H1 (cell line): ENCODE measurements at regions not wholly inside any gene's neighbourhood (a gene's known extent, or its start where the extent isn't known, plus 50 kb on each side); places are given as distances from the start of the nearest gene placed in this dataset.

Experiments
- CTCF ChIA-PET: fragments of 300-600 bp; sonication (Branson Sonifier 250); formaldehyde crosslinking; loops from one replicate; lab custom pipeline; 2021; ENCODE audit not compliant: partially characterized antibody; lab: Charles Lee
- POLR2A ChIA-PET: fragments of 300-600 bp; sonication (Branson Sonifier 250); formaldehyde crosslinking; loops from one replicate; lab custom pipeline; 2021; ENCODE audit warnings: inconsistent platforms; ENCODE audit not compliant: partially characterized antibody; lab: Charles Lee
- DNase-seq, 2 experiments: peaks; one replicate each; pipeline versions ENCODE4 v3.0.0 to v3.0.0-alpha.2; 2010 to 2022; ENCODE audit warnings: low spot score in 2 of 2, low read depth in 1 of 2, mixed read lengths in 1 of 2
- FAIRE-seq: peaks from 2 replicates; lab custom pipeline; 2011; peaks lifted over from hg19 to GRCh38; lab: Jason Lieb, UNC
- H2AFZ ChIP-seq: 2 replicates; pipeline ENCODE4 v1.8.1; 2012; ENCODE audit warnings: low read length, inconsistent platforms
- H2AK5ac ChIP-seq: 2 replicates; pipeline ENCODE4 v1.6.1; 2013; ENCODE audit warnings: low read depth, low read length
- H2BK120ac ChIP-seq: replicated peaks from 2 replicates; pipeline ENCODE3; 2013; ENCODE audit warnings: low read depth, low read length, inconsistent platforms
- H2BK12ac ChIP-seq: 2 replicates; pipeline ENCODE4 v1.6.1; 2013; ENCODE audit warnings: low read depth, low read length
- H2BK15ac ChIP-seq: 2 replicates; pipeline ENCODE4 v1.6.1; 2013; ENCODE audit warnings: low read length
- H2BK20ac ChIP-seq: 2 replicates; pipeline ENCODE4 v1.6.1; 2013; ENCODE audit warnings: low read length
- H2BK5ac ChIP-seq: 2 replicates; pipeline ENCODE4 v1.6.1; 2013; ENCODE audit warnings: low read depth, low read length
- H3K14ac ChIP-seq: 2 replicates; pipeline ENCODE4 v1.6.1; 2013; ENCODE audit warnings: inconsistent platforms; ENCODE audit not compliant: insufficient read length
- H3K18ac ChIP-seq: 2 replicates; pipeline ENCODE4 v1.6.1; 2013; ENCODE audit warnings: low read length; ENCODE audit errors: extremely low read depth
- H3K23ac ChIP-seq: 2 replicates; pipeline ENCODE4 v1.6.1; 2013; ENCODE audit warnings: inconsistent platforms; ENCODE audit not compliant: insufficient read length
- H3K23me2 ChIP-seq: 2 replicates; pipeline ENCODE4 v1.6.1; 2013; ENCODE audit warnings: low read depth, low read length
- H3K27ac ChIP-seq: 2 replicates; pipeline ENCODE4 v1.6.1; 2011; ENCODE audit warnings: low read depth, low read length, inconsistent platforms
- H3K27me3 ChIP-seq, 4 experiments: replicated peaks in 1 of 4; 1 replicate in 1 of 4; 2 replicates in 3 of 4; pipeline versions ENCODE4 v1.6.1 to v1.8.1; 2011 to 2013; ENCODE audit warnings: low read length in 3 of 4, mild to moderate bottlenecking in 3 of 4, inconsistent platforms in 2 of 4, mixed read lengths in 2 of 4, moderate library complexity in 1 of 4; ENCODE audit not compliant: control insufficient read depth in 3 of 4, insufficient read depth in 3 of 4; ENCODE audit errors: extremely low read depth in 1 of 4
- H3K36me3 ChIP-seq, 4 experiments: 2 replicates each; pipeline versions ENCODE4 v1.6.1 to v1.8.1; 2011 to 2013; ENCODE audit warnings: mild to moderate bottlenecking in 4 of 4, low read length in 3 of 4, moderate library complexity in 2 of 4, control low read depth in 1 of 4, inconsistent platforms in 1 of 4; ENCODE audit not compliant: insufficient read depth in 4 of 4, control insufficient read depth in 2 of 4
- H3K4ac ChIP-seq: replicated peaks from 2 replicates; pipeline ENCODE3; 2013; ENCODE audit warnings: low read length, low read depth, mixed read lengths, inconsistent platforms; ENCODE audit not compliant: insufficient read length
- H3K4me1 ChIP-seq, 4 experiments: replicated peaks in 1 of 4; 1 replicate in 1 of 4; 2 replicates in 3 of 4; pipeline versions ENCODE4 v1.6.1 to v1.8.1; 2011 to 2013; ENCODE audit warnings: low read length in 3 of 4, inconsistent platforms in 2 of 4, mixed read lengths in 1 of 4; ENCODE audit not compliant: insufficient read depth in 4 of 4, control insufficient read depth in 3 of 4
- H3K4me2 ChIP-seq, 2 experiments: 2 replicates each; pipeline versions ENCODE4 v1.6.1 to v1.8.1; 2011 to 2013; ENCODE audit warnings: low read depth in 2 of 2, low read length in 2 of 2, control low read depth in 1 of 2, inconsistent platforms in 1 of 2, mild to moderate bottlenecking in 1 of 2; ENCODE audit not compliant: insufficient read depth in 1 of 2
- H3K4me3 ChIP-seq, 4 experiments: fragments of 200-600, 300-600 bp in 1 of 4; sonication (generic), shearing (Covaris generic), sonication (Bioruptor Twin) in 1 of 4; 2 replicates each; pipeline versions ENCODE4 v1.5.1 to v1.8.1; 2011 to 2016; ENCODE audit warnings: low read length in 4 of 4, low read depth in 3 of 4, control low read depth in 2 of 4, inconsistent platforms in 2 of 4, mild to moderate bottlenecking in 2 of 4, mixed read lengths in 1 of 4, moderate library complexity in 1 of 4; ENCODE audit not compliant: insufficient read depth in 2 of 4; ENCODE audit errors: extremely low read depth in 1 of 4
- H3K56ac ChIP-seq: replicated peaks from 2 replicates; pipeline ENCODE3; 2013; ENCODE audit warnings: low read depth, mild to moderate bottlenecking, mixed read lengths, low read length, inconsistent platforms; ENCODE audit not compliant: insufficient read length
- H3K79me1 ChIP-seq: 2 replicates; pipeline ENCODE4 v1.6.1; 2013; ENCODE audit warnings: low read depth, low read length, control low read depth
- H3K79me2 ChIP-seq, 2 experiments: 2 replicates each; pipeline versions ENCODE4 v1.6.1 to v1.8.1; 2012 to 2013; ENCODE audit warnings: low read length in 2 of 2, mild to moderate bottlenecking in 2 of 2, inconsistent platforms in 1 of 2; ENCODE audit not compliant: insufficient read depth in 2 of 2, control insufficient read depth in 1 of 2
- H3K9ac ChIP-seq, 4 experiments: replicated peaks in 1 of 4; 1 replicate in 1 of 4; 2 replicates in 3 of 4; pipeline versions ENCODE4 v1.6.1 to v1.8.1; 2011 to 2013; ENCODE audit warnings: low read depth in 3 of 4, low read length in 3 of 4, control low read depth in 2 of 4, mild to moderate bottlenecking in 2 of 4, moderate library complexity in 2 of 4, inconsistent platforms in 1 of 4; ENCODE audit errors: extremely low read depth in 1 of 4
- H3K9me3 ChIP-seq, 2 experiments: 2 replicates each; pipeline versions ENCODE4 v1.6.1 to v1.8.1; 2012 to 2013; ENCODE audit warnings: mild to moderate bottlenecking in 2 of 2, moderate library complexity in 2 of 2, control low read depth in 1 of 2, inconsistent platforms in 1 of 2, low read depth in 1 of 2, low read length in 1 of 2, mixed read lengths in 1 of 2; ENCODE audit not compliant: insufficient read depth in 2 of 2
- H4K20me1 ChIP-seq, 2 experiments: replicated peaks in 1 of 2; 2 replicates each; pipeline versions ENCODE3 to v1.8.1; 2011 to 2013; ENCODE audit warnings: inconsistent platforms in 2 of 2, low read length in 2 of 2, mild to moderate bottlenecking in 1 of 2; ENCODE audit not compliant: insufficient read depth in 2 of 2, control insufficient read depth in 1 of 2
- H4K5ac ChIP-seq: 2 replicates; pipeline ENCODE4 v1.6.1; 2013; ENCODE audit warnings: low read length, low read depth, mixed read lengths, inconsistent platforms; ENCODE audit not compliant: insufficient read length
- H4K8ac ChIP-seq: 2 replicates; pipeline ENCODE4 v1.8.0; 2013; ENCODE audit warnings: mild to moderate bottlenecking, moderate library complexity, low read length, inconsistent platforms; ENCODE audit not compliant: insufficient read depth; ENCODE audit errors: extremely low read depth
- H4K91ac ChIP-seq: replicated peaks from 2 replicates; pipeline ENCODE3; 2013; ENCODE audit warnings: low read length, mixed read lengths, inconsistent platforms; ENCODE audit not compliant: insufficient read length
- BACH1 ChIP-seq: IDR thresholded peaks from 2 replicates; pipeline ENCODE4 v1.6.1; 2012; ENCODE audit warnings: low read length, improper control_type of control experiment
- BCL11A ChIP-seq, 2 experiments: IDR thresholded peaks; one replicate each; pipeline ENCODE4 v1.6.1; 2011; ENCODE audit warnings: low read depth in 2 of 2, low read length in 2 of 2, mild to moderate bottlenecking in 2 of 2
- BRCA1 ChIP-seq: IDR thresholded peaks from 2 replicates; pipeline ENCODE4 v1.6.1; 2012; ENCODE audit warnings: low read depth, low read length, improper control_type of control experiment
- CBX5 ChIP-seq: fragments of 300-800, 300-1000 bp; sonication (generic); IDR thresholded peaks from 2 replicates; pipeline ENCODE4 v1.7.1; 2016; ENCODE audit warnings: antibody characterized with exemption, low read length, low read depth
- EGR1 ChIP-seq: IDR thresholded peaks from 2 replicates; pipeline ENCODE4 v1.6.1; 2011; ENCODE audit warnings: low read depth, low read length, borderline replicate concordance
- GABPA ChIP-seq: IDR thresholded peaks from 2 replicates; pipeline ENCODE4 v1.6.1; 2011; ENCODE audit warnings: mild to moderate bottlenecking, low read length, moderate library complexity, borderline replicate concordance; ENCODE audit not compliant: insufficient read depth
- HDAC2 ChIP-seq, 2 experiments: fragments of 300-600 bp in 1 of 2; sonication (generic) in 1 of 2; IDR thresholded peaks; 2 replicates each; pipeline ENCODE4 v1.6.1; 2011 to 2012; ENCODE audit warnings: low read depth in 2 of 2, low read length in 2 of 2, mild to moderate bottlenecking in 2 of 2, moderate library complexity in 2 of 2, borderline replicate concordance in 1 of 2, inconsistent platforms in 1 of 2
- KDM1A ChIP-seq: fragments of 200-600, 300-600 bp; sonication (generic); IDR thresholded peaks from 2 replicates; pipeline ENCODE4 v1.7.1; 2016; ENCODE audit warnings: mild to moderate bottlenecking, low read length, borderline replicate concordance
- KDM4A ChIP-seq: IDR thresholded peaks from one replicate; pipeline ENCODE4 v1.7.1; 2012; ENCODE audit warnings: low read depth, mild to moderate bottlenecking, moderate library complexity, low read length, inconsistent platforms; ENCODE audit not compliant: severe bottlenecking
- PHF8 ChIP-seq: fragments of 200-600 bp; sonication (generic); conservative IDR thresholded peaks from 2 replicates; pipeline ENCODE4 v1.7.1; 2012; ENCODE audit warnings: low read depth, mild to moderate bottlenecking, inconsistent platforms, low read length, moderate library complexity
- POLR2AphosphoS5 ChIP-seq: IDR thresholded peaks from 2 replicates; pipeline ENCODE4 v1.6.1; 2011; ENCODE audit warnings: low read depth, low read length
- RNF2 ChIP-seq: fragments of 200-900, 300-1000 bp; sonication (generic); IDR thresholded peaks from 2 replicates; pipeline ENCODE4 v1.7.1; 2016; ENCODE audit warnings: borderline replicate concordance, low read depth, mild to moderate bottlenecking, antibody characterized with exemption, low read length; ENCODE audit not compliant: poor library complexity, severe bottlenecking; ENCODE audit errors: missing control alignments
- SP4 ChIP-seq: IDR thresholded peaks from 2 replicates; pipeline ENCODE4 v1.6.1; 2012; ENCODE audit warnings: low read length, inconsistent platforms
- TEAD4 ChIP-seq: IDR thresholded peaks from 2 replicates; pipeline ENCODE4 v1.6.1; 2012; ENCODE audit warnings: low read depth, low read length, inconsistent platforms, mixed read lengths
- YY1 ChIP-seq: IDR thresholded peaks from 2 replicates; pipeline ENCODE4 v1.6.1; 2011; ENCODE audit warnings: low read depth, mild to moderate bottlenecking, low read length
- WGBS, 2 experiments: shearing (Covaris generic) in 1 of 2; methylation state at CpG; one replicate each; pipeline versions ENCODE4 v1.1.6 to v1.1.7; 2013 to 2015; ENCODE audit warnings: low lambda C conversion rate in 2 of 2, mixed read lengths in 2 of 2, inconsistent platforms in 1 of 2, low coverage in 1 of 2, missing lambda C conversion rate in 1 of 2; ENCODE audit not compliant: insufficient replicate concordance in 2 of 2, insufficient coverage in 1 of 2, insufficient read length in 1 of 2; ENCODE audit errors: extremely low coverage in 1 of 2, missing lambda C conversion rate in 1 of 2; 5-methylcytosine and 5-hydroxymethylcytosine counted together

DNA sequence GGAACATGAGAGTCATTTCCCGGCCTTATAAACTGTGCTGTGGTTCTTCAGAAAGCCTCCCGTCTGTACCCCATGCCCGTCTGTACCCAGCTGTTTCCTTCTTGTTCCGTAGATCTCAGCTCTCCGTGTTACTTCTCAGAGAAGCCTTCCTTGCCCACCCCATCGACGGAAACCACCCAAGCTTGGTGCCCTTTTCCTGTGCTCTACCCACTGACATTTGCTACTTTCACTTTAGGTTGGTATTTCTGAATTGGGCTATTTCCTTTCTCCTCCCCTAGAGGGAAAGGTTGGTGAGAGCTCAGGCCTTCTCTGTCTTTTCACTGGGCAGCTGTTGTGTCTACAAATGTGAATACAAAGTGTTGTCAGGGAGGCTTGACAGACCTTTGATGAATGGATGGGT is 764.5 kb upstream of the ADAMTS16 start:
- H3K4ac ChIP-seq, result no peak overlapping the region
- no peaks in the 10 kb centered on the region for H4K20me1 ChIP-seq
- no peak overlapping the region for H3K14ac ChIP-seq
- H3K4me3 ChIP-seq, result no peak overlapping the region
- no peak for DNase-seq
- no peak overlapping the region for H3K9ac ChIP-seq
- H3K18ac ChIP-seq, result no peak overlapping the region
- CTCF ChIA-PET, result interaction anchor here (0.6 to 1.4 kb wide), 4 partner anchors 14 to 54 kb away, joined by 3 to 6 read pairs (median 3); no protein-coding TSS in a partner anchor
- no peak overlapping the region for H3K4me2 ChIP-seq
- no peaks in the 10 kb centered on the region for H3K4me1 ChIP-seq
- H2BK5ac ChIP-seq, result no peak overlapping the region
- H4K91ac ChIP-seq, result no peak overlapping the region
- POLR2A ChIA-PET, result no interaction called here
- H3K27ac ChIP-seq, result no peak overlapping the region
- H2AK5ac ChIP-seq, result no peak overlapping the region
- no peak overlapping the region for H3K56ac ChIP-seq
- H3K9me3 ChIP-seq, result no peaks in the 10 kb centered on the region
- no peak overlapping the region for H3K23ac ChIP-seq
- H2BK12ac ChIP-seq, result no peak overlapping the region
- no peaks in the 10 kb centered on the region for H3K23me2 ChIP-seq
- H2BK15ac ChIP-seq, result no peak overlapping the region
- H3K36me3 ChIP-seq, result no peaks in the 10 kb centered on the region
- H4K5ac ChIP-seq, result no peak overlapping the region
- FAIRE-seq, result no peak
- WGBS, 2 experiments, result 79% methylated on average over 7 of the region's 7 CpGs; no CpG with 5 or more reads in 1 of the 2 experiments
- no peaks in the 10 kb centered on the region for H3K79me1 ChIP-seq
- no peaks in the 10 kb centered on the region for H3K79me2 ChIP-seq
- H3K27me3 ChIP-seq, result no peaks in the 10 kb centered on the region
- peak overlapping the region; percentile 16; the same call in 1 of the 2 replicates for H2AFZ ChIP-seq
- H4K8ac ChIP-seq, result no peak overlapping the region
- H2BK20ac ChIP-seq, result no peak overlapping the region
- no peak overlapping the region for H2BK120ac ChIP-seq
- TF ChIP-seq BACH1, result no peak
- no peak for TF ChIP-seq EGR1
- no peak for TF ChIP-seq YY1
- TF ChIP-seq RNF2, result no peak
- TF ChIP-seq KDM4A, result no peak
- no peak for TF ChIP-seq CBX5
- no peak for TF ChIP-seq TEAD4
- no peak for TF ChIP-seq SP4
- TF ChIP-seq BRCA1, result no peak
- no peak for TF ChIP-seq PHF8
- no peak for TF ChIP-seq GABPA
- no peak for TF ChIP-seq HDAC2 (IDR thresholded peaks at IDR 0.05; ENCODE audit: borderline replicate concordance in 1 of 2, low read depth in 2 of 2, low read length in 2 of 2)
- TF ChIP-seq BCL11A (IDR thresholded peaks at IDR 0.05; ENCODE audit: low read depth in 2 of 2, low read length in 2 of 2), result no peak
- TF ChIP-seq KDM1A, result no peak
- no peak for TF ChIP-seq POLR2AphosphoS5
